NCI-H460 (cell line): ENCODE measurements at regions not wholly inside any gene's neighbourhood (a gene's known extent, or its start where the extent isn't known, plus 50 kb on each side); places are given as distances from the start of the nearest gene placed in this dataset.

Experiments used
- DNase-seq: peaks from one replicate; pipeline ENCODE4 v3.0.0-alpha.2; 2016; ENCODE audit warnings: low read depth; ENCODE audit errors: extremely low read depth

DNA sequence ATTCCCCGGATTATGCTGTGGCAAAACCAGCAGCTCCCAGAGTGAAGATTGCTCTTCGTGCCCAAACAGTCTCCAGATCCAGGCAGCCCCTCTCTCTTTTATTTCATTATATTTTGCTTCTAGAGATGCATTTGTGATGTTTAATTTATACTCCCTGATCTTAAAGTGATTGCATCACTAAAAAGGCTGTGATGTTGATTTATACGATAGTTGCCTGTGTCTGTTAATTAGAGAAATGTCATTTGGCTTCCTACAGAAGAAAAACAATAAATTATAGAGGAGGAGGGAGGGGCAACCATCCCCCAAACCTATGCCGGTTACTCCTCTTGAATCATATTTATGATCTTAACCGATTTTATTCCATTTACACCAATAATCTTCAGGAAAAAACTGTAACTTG is 615.3 kb downstream of the TOX3 start:
- DNase-seq = no peak

DNA sequence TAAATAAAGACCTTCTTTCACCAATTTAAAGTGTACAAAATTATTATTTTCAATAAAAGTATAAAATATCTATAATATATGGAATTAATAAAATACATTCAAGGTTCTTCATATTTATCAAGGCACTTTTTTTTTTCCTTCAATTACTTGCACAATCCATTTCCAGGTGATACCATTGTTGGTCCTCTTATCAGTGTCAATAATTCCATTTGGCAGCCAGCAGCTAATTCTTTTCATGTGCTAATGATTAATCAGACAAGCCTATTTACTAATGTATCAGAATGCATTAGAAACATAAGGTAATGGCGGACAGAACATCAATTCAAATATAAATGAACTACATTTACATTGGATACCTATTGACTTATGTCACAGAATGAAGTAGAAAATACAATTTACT is 622.2 kb downstream of the TOX3 start:
- no peak for DNase-seq

DNA sequence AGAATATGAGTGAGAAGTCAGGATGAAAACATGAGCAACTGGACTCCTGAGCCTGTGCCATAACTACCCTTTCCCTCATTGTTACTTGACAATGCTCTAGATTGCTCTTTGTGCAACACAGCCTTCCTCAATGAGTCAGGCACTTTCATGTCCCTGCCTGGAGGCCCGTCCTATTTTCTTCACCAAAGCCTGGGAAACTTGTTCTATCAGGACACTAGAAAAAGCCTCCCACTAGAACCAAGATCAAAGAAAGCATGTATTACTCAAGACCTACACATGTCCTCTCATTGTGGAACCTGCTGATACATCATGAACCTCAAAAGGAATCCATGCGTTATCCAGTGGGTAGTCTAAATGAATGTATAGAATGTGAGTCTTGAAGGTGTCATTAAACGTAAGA is 624.5 kb downstream of the TOX3 start:
- no peak for DNase-seq

DNA sequence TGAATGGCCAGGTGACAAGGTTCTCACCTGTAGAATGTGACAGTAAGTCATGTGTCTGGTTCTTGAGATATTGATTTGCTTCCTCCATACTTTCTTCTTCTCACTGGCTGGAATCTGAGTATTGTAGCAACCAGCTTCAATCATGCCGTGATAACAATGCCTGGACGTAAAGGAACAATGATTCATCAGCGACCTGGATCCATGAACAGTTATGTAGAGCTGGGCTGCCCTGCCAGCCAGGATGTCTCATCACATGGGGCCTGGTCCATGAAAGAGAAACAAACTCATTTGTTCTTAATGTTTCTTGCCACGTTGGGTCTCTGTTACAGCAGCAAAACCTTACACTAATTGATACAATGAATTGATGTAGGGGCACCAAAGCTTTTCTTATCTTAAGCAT is 627.2 kb downstream of the TOX3 start:
- DNase-seq = no peak

DNA sequence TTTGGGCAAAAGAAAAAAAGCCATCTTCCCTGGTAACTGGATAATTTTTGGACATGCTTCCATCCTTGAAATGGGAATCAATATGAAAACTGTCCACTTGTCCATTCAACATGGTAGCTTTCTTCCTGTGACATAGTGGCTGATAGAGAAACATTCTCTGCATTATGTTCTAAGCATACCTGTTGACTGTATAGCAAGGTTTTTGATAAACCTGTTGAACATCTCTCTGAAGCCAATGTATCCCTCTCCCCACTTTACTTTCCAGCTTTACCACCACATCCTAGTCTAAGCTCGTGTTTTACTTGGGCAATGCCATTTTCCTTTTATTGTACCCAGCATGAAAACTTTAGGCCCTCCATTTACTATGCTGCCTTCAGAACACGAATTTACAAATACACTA is 630.1 kb downstream of the TOX3 start:
- DNase-seq = no peak

DNA sequence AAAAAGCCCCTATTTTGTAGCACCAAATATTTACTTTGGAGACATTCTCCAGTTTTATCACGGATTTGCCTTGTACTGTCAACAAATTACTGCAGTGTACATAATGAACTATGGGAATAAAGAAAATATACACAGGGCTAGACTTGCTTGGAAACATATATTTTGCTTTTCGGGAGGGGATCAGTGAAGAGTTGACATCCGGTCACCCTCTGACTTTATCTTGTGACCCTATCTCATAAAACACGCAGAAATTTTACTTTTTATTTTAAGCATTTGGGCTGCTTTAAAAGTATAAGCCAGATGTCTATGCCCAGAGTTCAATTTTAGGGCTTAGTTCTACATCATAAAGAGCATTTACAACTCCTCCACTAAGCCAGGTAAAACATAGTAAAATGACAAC is 630.7 kb downstream of the TOX3 start:
- DNase-seq = no peak

DNA sequence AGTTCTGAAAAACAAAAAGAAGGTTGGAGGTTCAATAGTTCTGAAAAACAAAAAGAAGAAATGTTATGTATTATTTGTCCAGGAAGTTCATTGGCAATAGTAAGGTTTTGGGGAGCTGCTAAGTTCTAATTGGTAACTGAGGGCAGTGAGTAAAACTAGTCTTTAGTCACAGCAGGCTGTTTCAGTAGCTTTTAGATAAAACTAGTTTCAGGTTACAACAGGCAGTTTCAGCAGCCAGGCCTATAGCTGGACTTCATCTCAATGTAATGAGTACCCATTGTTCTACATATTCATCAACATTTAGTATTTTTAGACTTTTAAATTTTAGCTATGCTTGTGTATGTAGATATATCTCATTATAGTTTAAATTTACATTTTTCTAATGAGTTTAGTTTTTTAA is 639.3 kb downstream of the TOX3 start:
- DNase-seq = no peak

DNA sequence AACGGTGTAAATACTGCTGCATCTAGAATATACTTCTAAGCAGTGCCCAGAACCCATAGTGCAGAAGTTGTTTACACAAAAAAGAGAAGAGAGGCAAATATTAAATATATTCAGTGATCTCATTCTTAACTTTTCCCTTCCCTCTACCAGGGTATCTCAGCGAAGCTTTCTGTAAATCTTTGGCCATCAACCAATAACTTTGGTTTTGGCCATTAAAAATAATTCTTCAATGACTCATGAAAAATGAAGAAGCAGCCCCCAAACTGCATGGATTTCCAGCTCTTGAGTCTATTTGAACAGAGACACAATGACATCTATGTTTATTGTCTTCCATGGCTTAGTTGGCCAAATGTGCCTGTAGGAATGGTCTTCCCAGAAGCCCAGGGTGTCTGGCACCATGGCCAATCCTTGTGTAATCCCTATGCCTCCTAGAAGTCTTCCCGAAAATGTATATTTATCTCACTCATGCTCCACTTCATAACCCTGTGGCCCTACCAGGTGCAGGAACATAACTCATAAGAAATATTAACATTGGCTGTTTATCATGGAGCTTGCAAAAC is 646.6 kb downstream of the TOX3 start:
- DNase-seq = no peak

DNA sequence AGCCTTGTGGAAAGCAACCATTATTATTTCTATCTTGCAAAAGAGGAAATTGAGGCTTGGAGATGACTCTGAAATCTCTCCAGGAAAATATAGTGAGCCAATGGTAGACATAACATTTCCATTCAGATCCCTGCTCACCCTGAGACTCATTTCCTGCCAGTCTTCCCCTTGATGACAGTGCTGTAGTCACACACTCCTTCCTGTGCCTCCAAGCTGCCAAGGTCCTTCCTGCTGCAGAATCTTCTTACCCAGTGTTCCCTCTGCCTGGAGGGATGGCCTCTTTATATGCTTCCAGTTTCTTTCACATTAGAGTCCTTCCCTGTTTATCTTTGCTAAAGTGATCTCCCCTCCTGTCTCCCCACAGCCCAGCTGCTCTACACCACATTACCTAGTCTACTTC is 648.1 kb downstream of the TOX3 start:
- no peak for DNase-seq

DNA sequence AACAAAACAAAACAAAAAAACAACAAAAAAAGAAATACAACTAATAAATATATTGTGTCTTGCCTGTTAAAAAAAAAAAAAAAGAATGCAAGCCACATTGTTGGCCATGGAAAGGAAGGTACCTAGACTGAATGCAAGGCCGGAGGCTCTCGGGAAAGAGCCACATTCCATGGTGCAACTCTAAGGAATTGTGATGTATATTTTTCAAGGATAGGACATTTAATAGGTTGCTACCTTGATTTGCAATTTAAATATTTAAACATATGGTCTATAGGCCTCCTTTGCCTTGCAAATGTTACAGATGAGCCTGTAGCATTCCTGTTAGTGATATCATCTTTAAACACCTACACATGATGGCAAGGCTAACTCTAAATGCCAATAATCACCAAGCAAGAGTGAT is 650.9 kb downstream of the TOX3 start:
- no peak for DNase-seq

DNA sequence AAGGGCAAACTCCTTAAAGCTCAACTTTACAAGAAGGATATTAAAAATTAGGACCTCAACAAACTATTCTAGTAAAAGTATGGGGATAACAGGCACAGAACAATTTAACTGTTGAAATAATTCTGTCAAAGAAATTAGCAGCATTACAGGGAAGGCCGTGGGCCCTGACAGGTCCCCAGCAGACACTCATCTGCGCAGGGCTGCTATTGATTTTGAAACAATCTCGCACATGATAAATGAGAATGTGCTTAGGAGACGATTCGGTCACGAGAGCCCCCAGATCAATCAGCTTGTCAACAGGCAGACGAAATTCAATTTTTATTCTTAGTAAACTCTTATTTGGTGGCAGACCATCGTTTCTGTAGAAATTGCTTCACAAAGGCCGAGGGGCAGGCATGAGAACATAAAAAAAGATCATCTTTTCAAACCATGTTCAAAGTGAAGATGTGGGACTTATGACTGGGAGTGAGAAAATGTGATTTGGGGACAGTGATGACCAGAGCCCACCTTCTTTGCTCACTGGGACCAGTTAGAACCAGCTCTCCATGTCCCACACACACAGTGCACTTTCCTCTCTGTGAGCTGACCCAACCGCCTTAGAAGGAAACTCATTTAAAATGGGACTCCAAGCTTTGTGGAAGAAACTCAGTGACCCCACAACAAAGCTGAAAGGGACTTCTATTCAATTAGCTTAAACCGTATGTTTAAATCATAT is 654.5 kb downstream of the TOX3 start:
- no peak for DNase-seq

DNA sequence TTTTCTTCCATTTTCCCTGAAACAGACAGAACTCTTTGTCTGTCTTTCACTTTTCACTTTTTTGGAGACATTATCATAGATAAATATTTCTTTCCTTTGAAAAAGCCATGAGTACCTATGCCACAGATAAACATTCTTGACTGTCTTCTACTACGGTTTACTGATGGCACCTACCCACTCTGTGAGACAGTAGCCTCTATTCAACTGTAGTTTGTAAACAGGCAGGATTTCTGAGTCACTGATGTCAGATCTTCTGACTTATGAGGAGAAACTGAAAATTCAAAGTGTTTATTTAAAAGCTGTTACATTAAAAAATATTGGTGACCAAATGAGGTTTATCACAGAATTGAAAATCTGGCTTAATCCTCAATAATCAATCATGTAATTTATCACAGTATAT is 658.4 kb downstream of the TOX3 start:
- DNase-seq = no peak

DNA sequence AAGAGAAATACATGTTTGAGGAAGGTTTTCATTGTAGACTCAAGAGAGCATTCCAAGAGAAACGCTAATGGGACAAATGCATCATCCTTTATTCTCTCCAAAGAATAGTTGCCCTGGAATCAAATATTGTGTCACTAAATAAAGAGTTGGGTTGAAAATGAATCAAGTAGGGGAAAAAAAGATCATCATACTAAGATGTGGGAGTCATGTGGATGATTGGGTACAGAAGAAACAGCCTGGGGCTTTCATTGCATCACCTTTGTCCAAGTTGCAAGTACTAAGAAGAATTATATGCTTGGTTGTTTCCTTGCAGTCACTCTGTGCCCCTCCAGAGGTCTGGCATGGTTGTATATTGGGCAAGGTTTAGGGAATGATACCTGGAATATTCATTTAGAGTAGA is 658.9 kb downstream of the TOX3 start:
- no peak for DNase-seq

DNA sequence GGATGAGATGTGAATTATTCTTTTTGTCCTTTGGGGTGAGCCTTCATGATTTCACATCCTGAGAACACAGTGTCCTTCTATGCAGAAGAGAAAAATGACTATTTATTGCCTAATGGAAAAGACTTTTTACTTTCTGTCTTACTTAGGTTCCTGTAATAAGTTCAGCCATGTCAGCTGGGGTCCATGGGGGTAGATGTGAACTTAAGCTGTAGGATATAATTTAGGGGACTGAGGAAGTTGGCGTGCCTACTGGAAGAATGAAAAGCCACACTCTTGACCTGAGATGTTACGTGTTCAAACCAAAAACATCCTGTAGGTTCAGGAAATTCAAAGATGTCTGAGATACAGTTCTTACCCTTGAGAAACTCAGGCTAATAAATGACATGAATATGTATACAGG is 660.5 kb downstream of the TOX3 start:
- DNase-seq = no peak

DNA sequence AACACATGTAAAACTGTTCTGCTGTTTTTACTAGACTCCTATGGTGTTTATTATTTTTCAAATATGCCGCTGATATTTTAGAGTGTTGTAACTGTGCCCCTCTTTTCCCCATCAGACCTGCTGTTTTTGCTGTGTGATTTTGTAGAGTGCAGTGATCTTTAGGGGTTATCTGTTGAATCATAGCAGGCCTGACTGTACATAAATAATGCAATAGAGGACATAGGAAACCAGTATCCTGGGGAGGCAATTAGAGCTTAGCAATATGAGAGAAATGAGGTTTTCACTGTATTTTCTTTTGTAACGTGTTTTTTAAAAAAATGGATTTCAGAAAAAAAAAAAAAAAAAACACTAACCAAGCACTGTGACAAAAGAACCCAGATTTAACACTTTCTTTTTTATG is 662.2 kb downstream of the TOX3 start:
- no peak for DNase-seq

DNA sequence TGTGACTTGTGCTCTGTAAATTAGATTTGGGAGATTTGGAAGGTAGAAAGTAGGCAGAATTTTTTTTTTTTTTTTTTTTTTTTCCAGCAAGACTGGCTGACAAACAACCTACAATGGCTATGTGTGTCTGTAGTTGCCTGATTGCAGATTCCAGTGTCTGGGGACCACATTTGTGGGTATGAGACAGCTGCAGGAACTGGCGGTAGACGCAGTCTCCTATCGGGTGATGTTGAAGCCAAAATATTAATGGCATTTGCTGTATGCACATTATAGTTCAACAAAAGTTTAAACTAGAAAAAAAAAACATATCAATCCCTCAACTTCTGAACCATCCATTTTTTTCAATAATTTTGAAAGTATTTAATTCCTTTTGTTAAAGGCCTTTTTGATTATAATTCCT is 665.2 kb downstream of the TOX3 start:
- DNase-seq = no peak

DNA sequence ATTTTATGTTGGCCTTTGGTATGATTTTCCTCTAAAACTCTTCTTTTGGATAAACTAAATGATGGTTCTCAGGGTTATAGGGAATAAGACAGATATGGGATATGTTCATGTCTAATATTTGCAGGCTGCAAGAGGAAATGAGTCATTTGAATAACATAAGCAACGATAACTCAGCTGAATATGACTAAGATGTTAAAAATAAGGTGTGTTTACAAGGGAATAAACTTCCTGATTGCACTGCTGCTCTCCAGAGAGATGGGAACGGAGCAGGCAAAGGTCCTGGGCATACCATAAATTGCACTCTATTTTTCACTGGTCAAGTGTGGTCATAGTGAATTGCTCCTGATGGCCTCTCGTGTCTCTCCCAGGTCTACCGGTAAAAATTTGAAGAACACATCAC is 666.2 kb downstream of the TOX3 start:
- DNase-seq = no peak

DNA sequence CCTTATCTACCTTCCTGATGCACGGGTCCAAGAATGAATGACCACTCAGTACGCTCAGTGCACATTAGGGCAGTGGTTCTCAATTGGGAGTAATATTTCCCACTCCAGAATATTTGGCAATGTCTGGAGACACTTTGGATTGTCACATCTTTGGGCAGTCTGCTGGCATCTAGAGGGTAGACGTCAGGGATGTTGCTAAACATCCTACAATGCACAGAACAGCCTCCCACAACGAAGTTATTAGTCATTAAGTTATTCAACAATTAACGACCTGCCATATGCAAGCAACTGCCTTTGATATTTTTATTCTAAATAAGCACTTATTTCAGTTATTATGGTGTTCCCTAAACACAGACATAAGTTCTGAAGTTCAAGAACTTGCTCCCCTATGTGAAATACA is 669.3 kb downstream of the TOX3 start:
- DNase-seq = no peak

DNA sequence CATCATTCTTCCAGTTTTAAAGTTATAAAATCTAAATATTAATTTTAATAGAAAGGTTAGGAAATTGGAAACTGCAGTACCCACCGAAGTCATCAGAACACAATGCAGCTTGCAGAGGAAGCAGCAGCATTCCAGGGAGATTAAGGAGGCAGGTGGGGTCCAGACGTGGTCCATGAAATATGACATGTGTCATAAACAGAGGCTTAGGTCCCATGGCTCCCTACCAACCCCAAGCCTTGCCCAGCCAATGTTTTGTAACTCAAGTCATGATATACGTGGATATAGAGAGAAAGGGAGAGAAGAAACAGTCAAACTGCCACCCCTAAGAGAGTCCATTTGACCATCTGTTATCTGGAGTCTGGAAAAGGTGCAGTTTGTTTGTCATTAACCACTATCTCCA is 670.0 kb downstream of the TOX3 start:
- DNase-seq = no peak

DNA sequence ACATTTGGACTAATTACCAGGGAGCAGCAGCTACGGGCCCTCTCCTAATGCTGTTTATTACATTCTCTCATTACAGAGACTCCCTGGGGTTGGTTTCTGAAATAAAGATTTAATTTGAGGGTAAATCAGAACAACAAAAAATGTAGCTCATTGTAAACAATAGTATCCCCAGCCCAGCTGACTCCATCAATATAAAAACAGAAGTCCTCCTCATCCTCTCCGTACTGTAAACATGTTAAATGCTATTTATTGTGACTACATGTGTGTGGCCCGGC is 670.4 kb downstream of the TOX3 start:
- DNase-seq = no peak

DNA sequence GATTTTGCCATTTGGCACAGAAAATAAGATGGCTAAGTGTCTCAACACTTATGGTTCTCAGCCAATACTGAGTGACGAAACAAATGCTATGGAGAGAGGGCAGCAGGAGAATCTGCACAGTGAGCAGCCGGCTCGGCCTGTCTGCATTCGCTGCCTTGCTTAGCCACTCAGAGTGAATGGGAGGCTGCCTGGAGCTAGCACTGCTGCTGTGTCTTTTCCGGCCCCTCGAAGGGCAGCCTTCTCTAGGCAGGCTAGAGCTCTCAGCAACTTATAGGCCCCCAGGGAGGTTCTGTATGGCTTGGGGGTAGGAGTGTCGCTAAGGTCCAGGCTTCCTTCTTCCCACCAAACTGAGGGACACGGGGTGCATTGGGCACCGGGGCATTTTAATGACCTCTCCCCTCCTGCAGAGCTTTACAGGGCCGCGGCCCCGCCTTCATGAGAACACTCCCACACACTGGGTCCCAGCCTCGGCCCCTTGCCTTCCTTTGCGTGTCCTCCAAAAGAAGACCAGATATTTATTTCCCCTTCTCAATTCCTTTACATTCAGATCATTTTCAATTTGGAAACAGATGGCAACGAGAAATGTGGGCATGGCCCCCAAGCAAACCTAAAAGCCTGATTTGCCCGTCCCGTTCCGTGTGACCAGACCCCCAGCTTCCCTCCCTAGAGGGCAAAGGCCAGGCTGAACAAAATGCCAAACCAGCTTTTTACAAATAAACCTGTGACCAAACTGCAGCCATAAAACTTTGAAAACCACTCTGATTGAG is 670.9 kb downstream of the TOX3 start:
- no peak for DNase-seq

DNA sequence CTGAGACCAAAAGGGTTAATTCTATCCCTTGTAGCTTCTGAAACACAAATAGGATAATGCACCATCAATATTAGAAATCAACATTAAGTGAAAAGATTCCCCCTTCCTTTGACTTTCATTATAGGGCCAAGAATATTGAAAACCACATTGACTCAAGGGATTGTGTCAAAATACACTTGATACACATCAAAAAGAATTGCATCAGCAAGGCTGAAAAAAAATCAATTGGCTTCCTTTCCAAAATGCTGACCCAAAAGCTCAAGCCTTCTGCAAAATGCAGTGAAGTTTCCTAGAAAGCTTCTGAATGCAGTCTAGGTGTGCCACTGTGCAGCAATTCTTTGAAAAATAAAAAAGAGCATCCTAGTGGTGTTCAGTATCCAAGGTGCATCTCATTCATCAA is 674.4 kb downstream of the TOX3 start:
- no peak for DNase-seq
